Suprapubic skin (tissue), 4 donors: ENCODE measurements at regions not wholly inside any gene's neighbourhood (a gene's known extent, or its start where the extent isn't known, plus 50 kb on each side); places are given as distances from the start of the nearest gene placed in this dataset.

ENCODE experiments used
- CTCF ChIP-seq, 2 donors: fragments of 200-600 bp in 1 of 2; fragments of 450-650 bp in 1 of 2; sonication (generic) in 1 of 2; IDR thresholded peaks; one replicate each; pipeline ENCODE4 v1.5.1; 2016 to 2019; ENCODE audit warnings: antibody characterized with exemption in 2 of 2, mild to moderate bottlenecking in 1 of 2, moderate library complexity in 1 of 2
- EP300 ChIP-seq: sonication (generic); formaldehyde crosslinking; IDR thresholded peaks from one replicate; pipeline ENCODE4 v1.6.1; 2017; ENCODE audit warnings: antibody characterized with exemption
- POLR2A ChIP-seq, 2 donors: fragments of 450-650 bp; IDR thresholded peaks; one replicate each; pipeline ENCODE4 v1.6.1; 2017; ENCODE audit warnings: antibody characterized with exemption in 2 of 2, mild to moderate bottlenecking in 2 of 2, moderate library complexity in 2 of 2
- POLR2AphosphoS5 ChIP-seq, 3 donors: sonication (generic); formaldehyde crosslinking; IDR thresholded peaks; one replicate each; pipeline ENCODE4 v1.6.1; 2017; ENCODE audit warnings: antibody characterized with exemption in 3 of 3

DNA sequence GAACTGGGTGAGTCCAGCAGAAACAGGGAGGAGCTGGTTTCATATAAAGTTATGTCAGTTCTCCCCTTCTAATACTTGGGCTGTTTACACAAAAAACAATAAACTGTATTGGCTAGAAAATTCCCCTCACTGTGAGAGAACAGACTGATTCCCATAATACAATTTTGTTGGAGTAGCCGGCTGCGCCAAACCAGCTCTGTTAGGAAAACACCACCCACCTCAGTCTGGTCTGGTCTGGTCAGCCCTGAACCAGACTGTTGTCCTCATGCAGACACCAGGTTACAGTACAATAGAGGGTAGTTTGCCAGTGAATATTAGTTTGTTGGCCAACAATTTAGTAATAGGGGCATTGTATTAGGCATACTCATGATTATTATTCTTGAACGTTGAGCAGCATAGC, 356.4 kb downstream of the EFNA5 start:
- no peak for TF ChIP-seq CTCF (IDR thresholded peaks at IDR 0.05)
- no peak for TF ChIP-seq POLR2A (IDR thresholded peaks at IDR 0.05)
- no peak for TF ChIP-seq EP300
- TF ChIP-seq POLR2AphosphoS5 (IDR thresholded peaks at IDR 0.05): peak in 1 of 3 donors; percentile 36
